ENCODE measurements at regions not wholly inside any gene's neighbourhood (a gene's known extent, or its start where the extent isn't known, plus 50 kb on each side); places are given as distances from the start of the nearest gene placed in this dataset.
A peak's percentile ranks its signal among the peaks of the same experiment; 100 is the strongest.
"Not testable (repeated sequence)": the region's sequence is repeated elsewhere in the genome, so short reads cannot be mapped to it uniquely, and the experiment has no call there.

DNA sequence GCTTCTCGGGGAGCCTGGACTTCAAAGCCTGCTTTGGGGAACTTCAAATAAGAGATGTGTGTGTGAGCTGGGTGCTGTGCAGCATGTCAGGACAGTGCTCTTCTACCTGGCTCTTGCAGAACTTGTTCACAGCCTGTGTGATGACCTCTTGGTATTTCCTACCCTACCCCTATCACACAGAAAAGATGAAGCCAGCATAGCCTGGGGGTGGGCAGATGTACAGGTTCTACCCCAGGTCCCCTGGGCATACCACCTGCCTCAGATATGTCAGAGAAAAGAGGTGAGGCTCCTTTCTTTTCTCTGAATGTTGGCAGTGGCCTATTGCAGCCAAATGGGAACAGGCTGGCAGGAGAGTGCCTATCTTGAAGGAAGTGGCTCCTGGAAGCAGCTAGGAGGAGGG lies 111.7 kb upstream of the ALG10B start:
- H3K4me3 ChIP-seq (ENCODE audit: low read length), result no peak overlapping the region
- DNase-seq (ENCODE audit: low read depth, low spot score), result no peak

DNA sequence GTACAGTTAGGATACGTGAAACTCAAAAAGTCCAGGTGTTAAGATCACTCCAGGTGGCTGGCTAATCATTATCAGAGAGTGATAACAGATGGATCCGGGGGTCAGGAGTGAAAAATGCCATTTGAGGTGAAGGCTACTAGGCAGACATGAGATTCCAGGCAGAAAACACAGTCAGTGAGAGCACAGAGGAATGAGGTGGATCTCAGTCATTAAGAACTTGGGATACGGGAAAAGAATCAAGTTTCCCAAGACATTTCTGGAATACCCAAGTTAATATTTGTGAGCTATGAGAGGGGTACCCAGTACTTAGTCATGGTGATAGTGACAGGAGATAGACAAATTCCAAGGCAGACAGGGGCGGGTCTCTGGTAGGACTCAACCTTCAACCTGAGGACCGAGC lies 94.6 kb upstream of the ALG10B start:
- DNase-seq (ENCODE audit: low read depth, low spot score), result no peak
- no peak overlapping the region for H3K4me3 ChIP-seq (ENCODE audit: low read length)

DNA sequence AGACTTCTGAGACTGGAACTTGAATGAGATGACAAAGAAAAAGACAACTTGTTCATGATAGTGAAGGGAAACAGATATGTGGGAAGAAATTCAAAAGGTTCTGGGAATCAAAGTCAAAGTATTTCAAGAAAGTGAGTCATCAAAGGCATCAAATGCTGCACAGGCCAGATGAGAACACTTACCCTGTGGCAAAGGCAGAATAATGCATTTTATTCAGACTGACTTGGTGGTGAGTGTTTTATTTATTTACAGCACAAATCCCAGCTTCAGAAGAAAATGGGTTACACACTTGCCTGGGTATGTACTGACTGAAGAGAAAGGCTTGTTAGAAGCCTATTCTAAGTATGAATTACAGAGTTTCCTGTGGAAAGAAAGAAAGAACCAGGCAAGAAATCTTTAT lies 78.2 kb upstream of the ALG10B start:
- DNase-seq (ENCODE audit: low read depth, low spot score); H3K4me3 ChIP-seq (ENCODE audit: low read length): not testable (repeated sequence)

DNA sequence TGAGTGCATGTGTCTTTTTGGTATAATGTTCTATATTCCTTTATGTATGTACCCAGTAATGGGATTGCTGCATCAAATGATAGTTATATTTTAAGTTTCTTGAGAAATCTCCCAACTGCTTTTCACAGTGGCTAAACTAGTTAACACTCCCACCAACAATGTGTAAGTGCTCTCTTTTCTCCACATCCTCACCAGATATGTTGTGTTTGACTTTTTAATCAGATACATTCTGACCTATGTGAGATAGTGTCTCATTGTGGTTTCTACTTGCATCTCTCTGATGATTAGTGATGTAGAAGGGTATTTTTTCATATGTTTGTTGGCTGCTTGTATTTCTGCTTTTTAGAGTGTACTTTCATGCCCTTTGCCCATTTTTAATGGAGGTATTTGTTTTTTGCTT lies 62.8 kb upstream of the ALG10B start:
- DNase-seq (ENCODE audit: low read depth, low spot score), result peak; percentile 77
- H3K4me3 ChIP-seq (ENCODE audit: low read length), result no peak overlapping the region

DNA sequence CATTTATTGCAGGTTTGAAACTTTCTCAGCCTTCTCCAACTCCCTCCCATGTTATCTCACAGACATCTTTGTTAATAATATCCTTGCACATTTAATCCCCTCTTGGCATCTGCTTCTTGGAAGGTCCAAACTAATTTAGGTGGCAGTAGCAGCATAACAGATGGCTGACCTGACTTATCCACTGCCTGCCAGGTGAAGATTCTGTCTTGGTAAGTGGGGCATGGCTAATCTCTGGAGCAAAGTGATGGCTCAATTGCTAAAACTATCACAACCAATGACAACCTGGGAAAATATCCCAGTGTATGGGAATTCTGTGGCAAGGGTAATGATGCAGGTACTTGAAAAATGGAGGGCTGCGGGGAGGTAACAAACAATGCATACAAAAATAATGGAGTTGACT lies 58.2 kb upstream of the ALG10B start:
- no peak for DNase-seq (ENCODE audit: low read depth, low spot score)
- H3K4me3 ChIP-seq (ENCODE audit: low read length), result no peak overlapping the region
